Neural cell (in vitro differentiated cells): ENCODE measurements at regions not wholly inside any gene's neighbourhood (a gene's known extent, or its start where the extent isn't known, plus 50 kb on each side); places are given as distances from the start of the nearest gene placed in this dataset.

Experiments
- H2AFZ ChIP-seq: fragments of 200-600, 300-800 bp; sonication (generic), shearing (Covaris generic); 2 replicates; pipeline ENCODE4 v1.6.0; 2014; ENCODE audit warnings: low read depth, mild to moderate bottlenecking, antibody characterized with exemption, low read length, moderate library complexity
- H3F3A ChIP-seq: fragments of 200-600 bp; shearing (Covaris generic); 2 replicates; pipeline ENCODE4 v1.6.1; 2016; ENCODE audit warnings: mild to moderate bottlenecking, moderate library complexity, mixed read lengths, antibody characterized with exemption, low read length; ENCODE audit not compliant: insufficient read depth, poor library complexity, severe bottlenecking
- H3K27ac ChIP-seq: fragments of 200-600, 300-800 bp; sonication (generic), shearing (Covaris generic); 2 replicates; pipeline ENCODE4 v1.5.1; 2014; ENCODE audit warnings: mild to moderate bottlenecking, low read length, moderate library complexity
- H3K27me3 ChIP-seq: fragments of 300-800, 200-600 bp; sonication (generic), shearing (Covaris generic); 2 replicates; pipeline ENCODE4 v1.6.0; 2014; ENCODE audit warnings: mild to moderate bottlenecking, low read depth, low read length, moderate library complexity; ENCODE audit not compliant: insufficient read depth
- H3K36me3 ChIP-seq: fragments of 300-800, 200-600 bp; sonication (generic), shearing (Covaris generic); 2 replicates; pipeline ENCODE4 v1.5.1; 2014; ENCODE audit warnings: mild to moderate bottlenecking, antibody characterized with exemption, low read length, moderate library complexity; ENCODE audit not compliant: insufficient read depth
- H3K4me2 ChIP-seq: fragments of 300-800, 200-600 bp; sonication (generic), shearing (Covaris generic); 2 replicates; pipeline ENCODE4 v1.6.0; 2014; ENCODE audit warnings: mild to moderate bottlenecking, low read length
- H3K4me3 ChIP-seq: fragments of 300-800, 200-600 bp; sonication (generic), shearing (Covaris generic); 2 replicates; pipeline ENCODE4 v1.5.1; 2014; ENCODE audit warnings: mild to moderate bottlenecking, low read length, moderate library complexity
- H3K79me2 ChIP-seq: fragments of 200-600 bp; shearing (Covaris generic); replicated peaks from 2 replicates; pipeline ENCODE4 v1.6.0; 2014; ENCODE audit warnings: mild to moderate bottlenecking, low read length, moderate library complexity; ENCODE audit not compliant: insufficient read depth
- H3K9ac ChIP-seq: fragments of 300-800, 200-600 bp; sonication (generic), shearing (Covaris generic); 2 replicates; pipeline ENCODE4 v1.6.1; 2016; ENCODE audit warnings: mild to moderate bottlenecking, low read length, mixed read lengths
- H3K9me2 ChIP-seq: fragments of 200-600 bp; shearing (Covaris generic); 2 replicates; pipeline ENCODE4 v1.6.1; 2016; ENCODE audit warnings: mild to moderate bottlenecking, low read length, mixed read lengths; ENCODE audit not compliant: insufficient read depth
- H3K9me3 ChIP-seq: fragments of 200-600, 300-800 bp; sonication (generic), shearing (Covaris generic); 2 replicates; pipeline ENCODE4 v1.6.1; 2016; ENCODE audit warnings: mild to moderate bottlenecking, mixed run types, low read length, moderate library complexity, mixed read lengths
- H4K20me1 ChIP-seq: fragments of 200-600 bp; shearing (Covaris generic); 2 replicates; pipeline ENCODE4 v1.6.1; 2016; ENCODE audit warnings: mild to moderate bottlenecking, mixed run types; ENCODE audit not compliant: insufficient read depth
- CTCF ChIP-seq: fragments of 450-650 bp; IDR thresholded peaks from 2 replicates; pipeline ENCODE4 v1.5.1; 2014; ENCODE audit warnings: antibody characterized with exemption, mild to moderate bottlenecking, moderate library complexity; ENCODE audit not compliant: poor library complexity, severe bottlenecking
- EP300 ChIP-seq: fragments of 450-650 bp; conservative IDR thresholded peaks from 2 replicates; pipeline ENCODE4 v1.6.1; 2014; ENCODE audit warnings: antibody characterized with exemption, mild to moderate bottlenecking, moderate library complexity; ENCODE audit not compliant: poor library complexity, severe bottlenecking
- EZH2 ChIP-seq: fragments of 200-600, 300-800 bp; shearing (Covaris generic), sonication (generic); IDR thresholded peaks from 2 replicates; pipeline ENCODE4 v1.6.1; 2014; ENCODE audit warnings: antibody characterized with exemption, low read length, borderline replicate concordance, mild to moderate bottlenecking; ENCODE audit not compliant: insufficient read depth, poor library complexity, severe bottlenecking
- MXI1 ChIP-seq: fragments of 450-650 bp; conservative IDR thresholded peaks from 2 replicates; pipeline ENCODE4 v1.6.1; 2014; ENCODE audit warnings: antibody characterized with exemption, mild to moderate bottlenecking; ENCODE audit not compliant: poor library complexity, severe bottlenecking
- POLR2AphosphoS5 ChIP-seq: IDR thresholded peaks from 2 replicates; pipeline ENCODE4 v1.6.1; 2012
- REST ChIP-seq: IDR thresholded peaks from 2 replicates; pipeline ENCODE4 v1.6.1; 2012; ENCODE audit warnings: borderline replicate concordance
- TAF1 ChIP-seq: IDR thresholded peaks from 2 replicates; pipeline ENCODE4 v1.6.1; 2012; ENCODE audit warnings: low read depth

GRCh38 chr5:93850311-93850710, 108.9 kb upstream of the POU5F2 start:
- peaks cover 3% of the 10 kb centered on the region for H3K9me3 ChIP-seq
- H3K9me2 ChIP-seq = no peaks in the 10 kb centered on the region
- no peaks in the 10 kb centered on the region for H3F3A ChIP-seq
- no peak overlapping the region for H3K4me2 ChIP-seq
- no peak overlapping the region for H3K27ac ChIP-seq
- H3K27me3 ChIP-seq = no peaks in the 10 kb centered on the region
- H2AFZ ChIP-seq = no peak overlapping the region
- H3K36me3 ChIP-seq = no peaks in the 10 kb centered on the region
- no peak overlapping the region for H3K4me3 ChIP-seq
- H3K9ac ChIP-seq = no peak overlapping the region
- H4K20me1 ChIP-seq = no peaks in the 10 kb centered on the region
- TF ChIP-seq CTCF = no peak
- no peaks in the 10 kb centered on the region for H3K79me2 ChIP-seq

GRCh38 chr5:93845376-93845775, 104.0 kb upstream of the POU5F2 start:
- Histone ChIP-seq H3K27ac (no peak overlapping the region), H4K20me1 (no peaks in the 10 kb centered on the region), H3K9ac (no peak overlapping the region), H3K9me3 (peaks cover 3% of the 10 kb centered on the region), H3K4me2 (no peak overlapping the region), H3K27me3 (no peaks in the 10 kb centered on the region), H3K36me3 (no peaks in the 10 kb centered on the region), H3K9me2 (no peaks in the 10 kb centered on the region), H3K4me3 (no peak overlapping the region), H3K79me2 (no peaks in the 10 kb centered on the region), H3F3A (no peaks in the 10 kb centered on the region), H2AFZ (no peak overlapping the region)
- TF ChIP-seq EP300 (no peak), REST (no peak), TAF1 (no peak), MXI1 (no peak)

GRCh38 chr5:93831449-93831848, 90.0 kb upstream of the POU5F2 start:
- no peaks in the 10 kb centered on the region for H3K27me3 ChIP-seq
- no peaks in the 10 kb centered on the region for H3K36me3 ChIP-seq
- H3K4me2 ChIP-seq = no peak overlapping the region
- TF ChIP-seq POLR2AphosphoS5 (no peak), TAF1 (no peak), MXI1 (no peak), EZH2 (no peak)
- H2AFZ ChIP-seq = no peak overlapping the region
- H4K20me1 ChIP-seq = no peaks in the 10 kb centered on the region
- no peak overlapping the region for H3K4me3 ChIP-seq
- H3K9me3 ChIP-seq = no peaks in the 10 kb centered on the region
- H3K9ac ChIP-seq = no peak overlapping the region
- no peaks in the 10 kb centered on the region for H3K9me2 ChIP-seq
- no peaks in the 10 kb centered on the region for H3F3A ChIP-seq
- no peaks in the 10 kb centered on the region for H3K79me2 ChIP-seq
- H3K27ac ChIP-seq = no peak overlapping the region
